ENCODE measurements at regions not wholly inside any gene's neighbourhood (a gene's known extent, or its start where the extent isn't known, plus 50 kb on each side); places are given as distances from the start of the nearest gene placed in this dataset.

DNA sequence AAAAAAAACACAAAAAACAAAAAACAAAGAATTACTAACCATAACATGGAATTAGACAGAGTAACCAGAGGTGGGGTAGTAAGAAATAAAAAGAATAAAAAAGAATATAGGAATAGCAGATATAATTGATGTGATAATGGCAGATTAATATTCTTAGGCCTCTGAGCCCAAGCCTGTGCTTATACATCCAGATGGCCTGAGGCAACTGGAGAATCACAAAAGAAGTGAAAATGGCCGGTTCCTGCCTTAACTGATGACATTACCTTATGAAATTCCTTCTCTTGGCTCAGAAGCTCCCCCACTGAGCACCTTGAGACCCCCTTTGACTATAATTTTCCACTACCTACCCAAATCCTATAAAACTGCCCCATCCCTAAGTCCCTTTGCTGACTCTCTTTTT, 95.1 kb upstream of the MSH6 start:
- FAIRE-seq: no peak
- TF ChIP-seq, protein P1, sequence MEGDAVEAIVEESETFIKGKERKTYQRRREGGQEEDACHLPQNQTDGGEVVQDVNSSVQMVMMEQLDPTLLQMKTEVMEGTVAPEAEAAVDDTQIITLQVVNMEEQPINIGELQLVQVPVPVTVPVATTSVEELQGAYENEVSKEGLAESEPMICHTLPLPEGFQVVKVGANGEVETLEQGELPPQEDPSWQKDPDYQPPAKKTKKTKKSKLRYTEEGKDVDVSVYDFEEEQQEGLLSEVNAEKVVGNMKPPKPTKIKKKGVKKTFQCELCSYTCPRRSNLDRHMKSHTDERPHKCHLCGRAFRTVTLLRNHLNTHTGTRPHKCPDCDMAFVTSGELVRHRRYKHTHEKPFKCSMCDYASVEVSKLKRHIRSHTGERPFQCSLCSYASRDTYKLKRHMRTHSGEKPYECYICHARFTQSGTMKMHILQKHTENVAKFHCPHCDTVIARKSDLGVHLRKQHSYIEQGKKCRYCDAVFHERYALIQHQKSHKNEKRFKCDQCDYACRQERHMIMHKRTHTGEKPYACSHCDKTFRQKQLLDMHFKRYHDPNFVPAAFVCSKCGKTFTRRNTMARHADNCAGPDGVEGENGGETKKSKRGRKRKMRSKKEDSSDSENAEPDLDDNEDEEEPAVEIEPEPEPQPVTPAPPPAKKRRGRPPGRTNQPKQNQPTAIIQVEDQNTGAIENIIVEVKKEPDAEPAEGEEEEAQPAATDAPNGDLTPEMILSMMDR (IDR thresholded peaks at IDR 0.05; ENCODE audit: insufficient read depth, missing control alignments): no peak
- DNase-seq (ENCODE audit: insufficient read length, low spot score): no peak

DNA sequence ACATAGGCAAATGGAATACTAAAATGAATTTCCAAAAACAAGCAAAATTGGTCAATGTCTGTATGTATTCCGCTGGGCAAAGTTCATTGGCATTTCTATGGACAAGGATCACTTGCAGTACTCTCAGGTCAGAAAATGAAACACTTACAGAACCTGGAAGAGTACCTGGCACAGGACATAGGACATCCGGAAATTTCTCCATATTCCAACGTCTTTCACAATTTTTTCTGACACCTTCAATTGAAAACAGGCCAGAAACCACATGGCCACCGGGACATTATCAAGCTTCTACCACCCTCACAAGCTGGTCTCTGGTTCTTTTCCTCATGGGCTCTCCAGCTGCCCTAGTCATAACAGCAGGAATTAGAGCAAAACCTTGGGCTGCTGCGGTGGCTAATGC, 96.9 kb upstream of the MSH6 start:
- no peak for FAIRE-seq
- TF ChIP-seq, protein P1 (IDR thresholded peaks at IDR 0.05; ENCODE audit: insufficient read depth, missing control alignments): no peak
- no peak for DNase-seq (ENCODE audit: insufficient read length, low spot score)

GRCh38 chr2:47682216-47682749, 100.7 kb upstream of the MSH6 start:
- TF ChIP-seq, protein P1 (IDR thresholded peaks at IDR 0.05; ENCODE audit: insufficient read depth, missing control alignments): no peak
- FAIRE-seq (no peak), DNase-seq (ENCODE audit: insufficient read length, low spot score) (no peak)

- TF ChIP-seq, protein P1 (IDR thresholded peaks at IDR 0.05; ENCODE audit: insufficient read depth, missing control alignments): no peak
- FAIRE-seq (no peak), DNase-seq (ENCODE audit: insufficient read length, low spot score) (no peak)
Observed at GRCh38 chr2:47676261-47676926, 105.6 kb upstream of the KCNK12 start.

DNA sequence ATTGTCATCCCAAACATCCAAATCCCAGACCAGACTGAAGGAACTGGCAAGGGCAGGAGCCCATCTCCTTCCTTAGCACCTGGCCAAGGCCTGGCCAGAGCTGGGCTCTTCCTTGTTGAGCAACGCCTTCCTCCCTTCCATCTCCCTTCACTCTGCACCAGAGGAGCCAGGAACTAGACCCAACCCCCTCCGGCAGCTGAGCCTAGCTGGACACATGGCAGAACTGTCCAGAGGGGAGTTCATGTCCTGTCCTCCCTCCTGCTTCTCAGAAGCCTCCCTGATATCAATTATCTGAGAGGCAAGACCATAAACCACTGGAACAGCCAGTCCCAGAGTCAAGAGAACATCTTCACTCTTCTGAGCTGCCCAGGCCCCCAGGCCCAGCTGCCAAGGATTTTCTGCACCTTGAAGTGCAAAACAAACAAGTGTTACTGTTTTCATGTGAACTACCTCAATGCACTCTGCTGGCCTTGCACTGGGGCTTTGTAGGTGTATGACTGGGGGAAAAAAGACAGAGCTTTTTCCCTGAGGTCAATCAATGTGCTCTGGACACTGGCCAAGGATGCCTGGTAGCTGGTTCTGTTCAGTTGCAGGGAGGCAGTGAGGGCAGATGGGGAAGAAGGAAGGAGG, 104.5 kb upstream of the KCNK12 start:
- no peak for FAIRE-seq
- TF ChIP-seq, protein P1 (IDR thresholded peaks at IDR 0.05; ENCODE audit: insufficient read depth, missing control alignments): no peak
- no peak for DNase-seq (ENCODE audit: insufficient read length, low spot score)

- TF ChIP-seq, protein P1 (IDR thresholded peaks at IDR 0.05; ENCODE audit: insufficient read depth, missing control alignments): no peak
- no peak for FAIRE-seq
Observed at GRCh38 chr2:47666332-47666731, 95.5 kb upstream of the KCNK12 start.

DNA sequence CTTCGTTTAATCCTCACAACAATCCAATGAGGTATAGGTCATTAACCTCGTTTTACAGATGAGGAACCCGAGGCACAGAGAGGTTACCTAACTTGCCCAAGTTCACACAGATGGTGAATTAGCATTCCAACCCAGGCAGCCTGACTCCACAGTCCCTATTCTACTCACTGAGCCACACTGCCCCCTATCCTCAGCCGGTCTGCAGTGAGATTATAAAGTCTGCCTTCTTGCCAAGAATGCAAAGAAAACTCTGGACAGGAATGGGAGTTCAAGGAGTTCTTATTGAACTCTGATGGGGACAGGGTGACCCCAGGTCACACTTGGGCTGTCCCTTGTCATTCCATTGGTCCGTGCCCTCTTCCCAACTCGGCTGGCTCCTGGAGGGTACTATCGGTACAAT, 94.0 kb upstream of the KCNK12 start:
- FAIRE-seq: no peak
- TF ChIP-seq, protein P1 (IDR thresholded peaks at IDR 0.05; ENCODE audit: insufficient read depth, missing control alignments): no peak
- DNase-seq (ENCODE audit: insufficient read length, low spot score): no peak

More at GRCh38 chr2:47666332-47666731, 95.5 kb upstream of the KCNK12 start:
- DNase-seq (ENCODE audit: insufficient read length, low spot score): no peak

All from D721Med (cell line).